ENCODE measurements at regions not wholly inside any gene's neighbourhood (a gene's known extent, or its start where the extent isn't known, plus 50 kb on each side); places are given as distances from the start of the nearest gene placed in this dataset.

- no peak for DNase-seq (ENCODE audit: low read depth)
These were observed 56.3 kb upstream of the ECE1 start for GRCh38 chr1:21346365-21347071.

GRCh38 chr1:21344750-21345443 is 54.6 kb upstream of the ECE1 start:
- no peak for DNase-seq (ENCODE audit: low read depth)

GRCh38 chr1:21344098-21344749 is 54.0 kb upstream of the ECE1 start:
- DNase-seq (ENCODE audit: low read depth): no peak

GRCh38 chr1:21342961-21343838 is 52.9 kb upstream of the ECE1 start:
- no peak for DNase-seq (ENCODE audit: low read depth)

GRCh38 chr1:21341517-21342078 is 51.3 kb upstream of the ECE1 start:
- DNase-seq (ENCODE audit: low read depth): no peak

GRCh38 chr1:21341022-21341421 is 50.8 kb upstream of the ECE1 start:
- no peak for DNase-seq (ENCODE audit: low read depth)

- DNase-seq (ENCODE audit: low read depth): no peak
These were observed 50.1 kb upstream of the ECE1 start for GRCh38 chr1:21340230-21340945.

Data from stromal cell of bone marrow (primary cell).